ENCODE measurements at regions not wholly inside any gene's neighbourhood (a gene's known extent, or its start where the extent isn't known, plus 50 kb on each side); places are given as distances from the start of the nearest gene placed in this dataset.

- DNase-seq (ENCODE audit: low read depth) = no peak
Measured at GRCh38 chrX:42725196-42725595, 52.8 kb downstream of the PPP1R2C start.

GRCh38 chrX:42720209-42720608, 57.8 kb downstream of the PPP1R2C start:
- DNase-seq (ENCODE audit: low read depth) = no peak

- DNase-seq (ENCODE audit: low read depth) = no peak
Measured at GRCh38 chrX:42715701-42716262, 62.2 kb downstream of the PPP1R2C start.

GRCh38 chrX:42714981-42715700, 62.8 kb downstream of the PPP1R2C start:
- DNase-seq (ENCODE audit: low read depth) = peak; percentile 1

GRCh38 chrX:42710452-42710851, 67.5 kb downstream of the PPP1R2C start:
- DNase-seq (ENCODE audit: low read depth) = no peak

- DNase-seq (ENCODE audit: low read depth) = no peak
Measured at GRCh38 chrX:42708222-42708621, 69.7 kb downstream of the PPP1R2C start.

- no peak for DNase-seq (ENCODE audit: low read depth)
Measured at GRCh38 chrX:42707742-42708141, 70.2 kb downstream of the PPP1R2C start.

- DNase-seq (ENCODE audit: low read depth) = no peak
Measured at GRCh38 chrX:42704454-42704853, 73.5 kb downstream of the PPP1R2C start.

GRCh38 chrX:42697544-42697943, 80.4 kb downstream of the PPP1R2C start:
- DNase-seq (ENCODE audit: low read depth) = no peak

GRCh38 chrX:42696536-42697124, 81.3 kb downstream of the PPP1R2C start:
- no peak for DNase-seq (ENCODE audit: low read depth)

GRCh38 chrX:42695800-42696358, 82.1 kb downstream of the PPP1R2C start:
- no peak for DNase-seq (ENCODE audit: low read depth)

GRCh38 chrX:42694260-42694815, 83.6 kb downstream of the PPP1R2C start:
- DNase-seq (ENCODE audit: low read depth) = no peak

GRCh38 chrX:42691196-42691595, 86.8 kb downstream of the PPP1R2C start:
- no peak for DNase-seq (ENCODE audit: low read depth)

- no peak for DNase-seq (ENCODE audit: low read depth)
Measured at GRCh38 chrX:42686706-42687105, 91.3 kb downstream of the PPP1R2C start.

- no peak for DNase-seq (ENCODE audit: low read depth)
Measured at GRCh38 chrX:42686296-42686695, 91.7 kb downstream of the PPP1R2C start.

GRCh38 chrX:42684065-42684464, 93.9 kb downstream of the PPP1R2C start:
- no peak for DNase-seq (ENCODE audit: low read depth)

- DNase-seq (ENCODE audit: low read depth) = no peak
Measured at GRCh38 chrX:42680666-42681065, 97.3 kb downstream of the PPP1R2C start.

GRCh38 chrX:42678133-42678532, 99.8 kb downstream of the PPP1R2C start:
- no peak for DNase-seq (ENCODE audit: low read depth)

- DNase-seq (ENCODE audit: low read depth) = no peak
Measured at GRCh38 chrX:42673301-42673810, 104.6 kb downstream of the PPP1R2C start.

- DNase-seq (ENCODE audit: low read depth) = no peak
Measured at GRCh38 chrX:42664680-42665079, 113.3 kb downstream of the PPP1R2C start.

GRCh38 chrX:42628471-42628870, 149.5 kb downstream of the PPP1R2C start:
- no peak for DNase-seq (ENCODE audit: low read depth)

- DNase-seq (ENCODE audit: low read depth) = no peak
Measured at GRCh38 chrX:42627891-42628290, 150.1 kb downstream of the PPP1R2C start.

- DNase-seq (ENCODE audit: low read depth) = no peak
Measured at GRCh38 chrX:42624524-42624923, 153.4 kb downstream of the PPP1R2C start.

Data from stimulated activated CD8-positive, alpha-beta memory T cell treated with anti-CD3 and anti-CD28 coated beads, Interleukin-7, amount 100 ng/mL, for 24 hours (primary cell).